WTC11 (cell line): ENCODE measurements at regions not wholly inside any gene's neighbourhood (a gene's known extent, or its start where the extent isn't known, plus 50 kb on each side); places are given as distances from the start of the nearest gene placed in this dataset.

Source experiments
- ATAC-seq: fragments of 200-7000 bp; cut with Tn5 transposase; 2 replicates; pipeline ENCODE4 v1.10.0; 2021; ENCODE audit warnings: mild to moderate bottlenecking, moderate library complexity
- CTCF ChIA-PET: fragments of 300-600 bp; sonication (Branson Sonifier 250); formaldehyde crosslinking; loops from one replicate; lab custom pipeline; 2021; ENCODE audit warnings: antibody characterized with exemption; lab: Charles Lee
- POLR2A ChIA-PET: fragments of 350-600 bp; sonication (Branson Sonifier 250); formaldehyde crosslinking; loops from one replicate; lab custom pipeline; 2021; ENCODE audit warnings: antibody characterized with exemption; lab: Charles Lee
- DNase-seq: peaks from one replicate; pipeline ENCODE4 v3.0.0; 2021; ENCODE audit warnings: low spot score
- H3K27ac Mint-ChIP-seq: 2 replicates; pipeline ENCODE4 v1.8.0; 2021; ENCODE audit warnings: mixed read lengths
- H3K27me3 Mint-ChIP-seq: 2 replicates; pipeline ENCODE4 v1.8.0; 2021; ENCODE audit warnings: low read depth, mild to moderate bottlenecking, moderate library complexity, mixed read lengths
- H3K36me3 Mint-ChIP-seq: 2 replicates; pipeline ENCODE4 v1.8.0; 2021; ENCODE audit warnings: mixed read lengths
- H3K4me1 Mint-ChIP-seq: 2 replicates; pipeline ENCODE4 v1.8.0; 2022; ENCODE audit warnings: mixed read lengths
- H3K4me3 Mint-ChIP-seq: 2 replicates; pipeline ENCODE4 v1.8.0; 2021; ENCODE audit warnings: mild to moderate bottlenecking, moderate library complexity, mixed read lengths
- H3K9me3 Mint-ChIP-seq: 2 replicates; pipeline ENCODE4 v1.8.0; 2021; ENCODE audit warnings: mixed read lengths
- ATF1 ChIP-seq: sonication (generic); formaldehyde crosslinking; IDR thresholded peaks from 2 replicates; pipeline ENCODE4 v1.8.1; 2023; ENCODE audit warnings: mild to moderate bottlenecking, moderate library complexity, missing genetic modification reagents
- CDX4 ChIP-seq: fragments of 250-450 bp; sonication (Bioruptor Pico); IDR thresholded peaks from 2 replicates; pipeline ENCODE4 v1.9.0; 2021; ENCODE audit warnings: moderate library complexity, mild to moderate bottlenecking, inconsistent platforms, borderline replicate concordance
- CREB1 ChIP-seq: sonication (generic); formaldehyde crosslinking; IDR thresholded peaks from 2 replicates; pipeline ENCODE4 v1.8.0; 2023; ENCODE audit warnings: mild to moderate bottlenecking, missing genetic modification reagents
- CTCF ChIP-seq: fragments of 200-600 bp; IDR thresholded peaks from 2 replicates; pipeline ENCODE4 v1.8.0; 2022; ENCODE audit warnings: antibody characterized with exemption
- KAT7 ChIP-seq: sonication (generic); formaldehyde crosslinking; IDR thresholded peaks from 2 replicates; pipeline ENCODE4 v1.8.1; 2023; ENCODE audit warnings: missing genetic modification reagents, mild to moderate bottlenecking, borderline replicate concordance
- NFE2L1 ChIP-seq: sonication (generic); formaldehyde crosslinking; IDR thresholded peaks from 2 replicates; pipeline ENCODE4 v1.8.1; 2023; ENCODE audit warnings: missing genetic modification reagents
- PRRX2 ChIP-seq: fragments of 250-450 bp; sonication (Bioruptor Pico); IDR thresholded peaks from 2 replicates; pipeline ENCODE4 v1.8.0; 2021; ENCODE audit warnings: mild to moderate bottlenecking
- RELA ChIP-seq: sonication (generic); formaldehyde crosslinking; IDR thresholded peaks from 2 replicates; pipeline ENCODE4 v1.8.1; 2022; ENCODE audit warnings: missing genetic modification reagents, mild to moderate bottlenecking, borderline replicate concordance
- SP1 ChIP-seq: sonication (generic); formaldehyde crosslinking; conservative IDR thresholded peaks from 2 replicates; pipeline ENCODE4 v1.8.1; 2022; ENCODE audit warnings: missing genetic modification reagents
- ZNF121 ChIP-seq: sonication (generic); formaldehyde crosslinking; IDR thresholded peaks from 2 replicates; pipeline ENCODE4 v1.8.0; 2023; ENCODE audit warnings: missing genetic modification reagents
- ZNF138 ChIP-seq: sonication (generic); formaldehyde crosslinking; conservative IDR thresholded peaks from 2 replicates; pipeline ENCODE4 v1.8.1; 2022; ENCODE audit warnings: mild to moderate bottlenecking, moderate library complexity, missing genetic modification reagents
- ZNF281 ChIP-seq: sonication (generic); formaldehyde crosslinking; IDR thresholded peaks from 2 replicates; pipeline ENCODE4 v1.8.0; 2023; ENCODE audit warnings: mild to moderate bottlenecking, missing genetic modification reagents
- ZNF317 ChIP-seq: sonication (generic); formaldehyde crosslinking; IDR thresholded peaks from 2 replicates; pipeline ENCODE4 v1.8.1; 2023; ENCODE audit warnings: low read depth, mild to moderate bottlenecking, moderate library complexity, missing genetic modification reagents, borderline replicate concordance
- ZNF423 ChIP-seq: fragments of 250-450 bp; sonication (Bioruptor Pico); IDR thresholded peaks from 2 replicates; pipeline ENCODE4 v2.1.2; 2022; ENCODE audit warnings: mild to moderate bottlenecking, moderate library complexity
- ZNF671 ChIP-seq: fragments of 250-450 bp; sonication (Bioruptor Pico); IDR thresholded peaks from 2 replicates; pipeline ENCODE4 v1.8.0; 2021; ENCODE audit warnings: mild to moderate bottlenecking
- TF ChIP-seq, protein P1 (sequence below): sonication (generic); formaldehyde crosslinking; IDR thresholded peaks from 2 replicates; pipeline ENCODE4 v1.8.0; 2023; ENCODE audit warnings: missing genetic modification reagents
- TF ChIP-seq, protein P2 (sequence below): sonication (generic); formaldehyde crosslinking; IDR thresholded peaks from 2 replicates; pipeline ENCODE4 v1.8.1; 2022; ENCODE audit warnings: low read depth, missing genetic modification reagents, borderline replicate concordance
- TF ChIP-seq, protein P3 (sequence below): sonication (generic); formaldehyde crosslinking; IDR thresholded peaks from 2 replicates; pipeline ENCODE4 v1.8.0; 2022; ENCODE audit warnings: mild to moderate bottlenecking, missing genetic modification reagents
- TF ChIP-seq, protein P4 (sequence below): fragments of 250-450 bp; sonication (Bioruptor Pico); IDR thresholded peaks from 2 replicates; pipeline ENCODE4 v1.9.0; 2021; ENCODE audit warnings: mild to moderate bottlenecking
- TF ChIP-seq, protein P5 (sequence below): sonication (generic); formaldehyde crosslinking; IDR thresholded peaks from 2 replicates; pipeline ENCODE4 v1.8.1; 2023; ENCODE audit warnings: mild to moderate bottlenecking, missing genetic modification reagents

GRCh38 chr3:66561367-66561766 is 60.5 kb upstream of the LRIG1 start:
- ATAC-seq = no peak
- peaks cover 51% of the 10 kb centered on the region for H3K9me3 Mint-ChIP-seq
- POLR2A ChIA-PET = no interaction called here
- DNase-seq = no peak
- no peak overlapping the region for H3K4me3 Mint-ChIP-seq
- peaks cover 34% of the 10 kb centered on the region for H3K36me3 Mint-ChIP-seq
- no peak overlapping the region for H3K27ac Mint-ChIP-seq
- TF ChIP-seq SP1 (CRISPR knock-in tag) (no peak), ZNF423 (no peak), CREB1 (CRISPR knock-in tag) (no peak), ATF1 (CRISPR knock-in tag) (no peak), PRRX2 (CRISPR knock-in tag) (no peak), ZNF671 (no peak), ZNF121 (CRISPR knock-in tag) (no peak), RELA (CRISPR knock-in tag) (no peak), ZNF138 (no peak), CDX4 (CRISPR knock-in tag) (no peak)
- TF ChIP-seq, protein P1, sequence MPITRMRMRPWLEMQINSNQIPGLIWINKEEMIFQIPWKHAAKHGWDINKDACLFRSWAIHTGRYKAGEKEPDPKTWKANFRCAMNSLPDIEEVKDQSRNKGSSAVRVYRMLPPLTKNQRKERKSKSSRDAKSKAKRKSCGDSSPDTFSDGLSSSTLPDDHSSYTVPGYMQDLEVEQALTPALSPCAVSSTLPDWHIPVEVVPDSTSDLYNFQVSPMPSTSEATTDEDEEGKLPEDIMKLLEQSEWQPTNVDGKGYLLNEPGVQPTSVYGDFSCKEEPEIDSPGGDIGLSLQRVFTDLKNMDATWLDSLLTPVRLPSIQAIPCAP = no peak
- TF ChIP-seq, protein P2, sequence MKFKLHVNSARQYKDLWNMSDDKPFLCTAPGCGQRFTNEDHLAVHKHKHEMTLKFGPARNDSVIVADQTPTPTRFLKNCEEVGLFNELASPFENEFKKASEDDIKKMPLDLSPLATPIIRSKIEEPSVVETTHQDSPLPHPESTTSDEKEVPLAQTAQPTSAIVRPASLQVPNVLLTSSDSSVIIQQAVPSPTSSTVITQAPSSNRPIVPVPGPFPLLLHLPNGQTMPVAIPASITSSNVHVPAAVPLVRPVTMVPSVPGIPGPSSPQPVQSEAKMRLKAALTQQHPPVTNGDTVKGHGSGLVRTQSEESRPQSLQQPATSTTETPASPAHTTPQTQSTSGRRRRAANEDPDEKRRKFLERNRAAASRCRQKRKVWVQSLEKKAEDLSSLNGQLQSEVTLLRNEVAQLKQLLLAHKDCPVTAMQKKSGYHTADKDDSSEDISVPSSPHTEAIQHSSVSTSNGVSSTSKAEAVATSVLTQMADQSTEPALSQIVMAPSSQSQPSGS (CRISPR knock-in tag) = no peak
- TF ChIP-seq, protein P3, sequence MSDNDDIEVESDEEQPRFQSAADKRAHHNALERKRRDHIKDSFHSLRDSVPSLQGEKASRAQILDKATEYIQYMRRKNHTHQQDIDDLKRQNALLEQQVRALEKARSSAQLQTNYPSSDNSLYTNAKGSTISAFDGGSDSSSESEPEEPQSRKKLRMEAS (CRISPR knock-in tag) = no peak
- TF ChIP-seq, all 79 proteins: peak for 0
- H3K4me1 Mint-ChIP-seq = no peaks in the 10 kb centered on the region
- CTCF ChIA-PET = no interaction called here
- peaks cover 17% of the 10 kb centered on the region for H3K27me3 Mint-ChIP-seq

DNA sequence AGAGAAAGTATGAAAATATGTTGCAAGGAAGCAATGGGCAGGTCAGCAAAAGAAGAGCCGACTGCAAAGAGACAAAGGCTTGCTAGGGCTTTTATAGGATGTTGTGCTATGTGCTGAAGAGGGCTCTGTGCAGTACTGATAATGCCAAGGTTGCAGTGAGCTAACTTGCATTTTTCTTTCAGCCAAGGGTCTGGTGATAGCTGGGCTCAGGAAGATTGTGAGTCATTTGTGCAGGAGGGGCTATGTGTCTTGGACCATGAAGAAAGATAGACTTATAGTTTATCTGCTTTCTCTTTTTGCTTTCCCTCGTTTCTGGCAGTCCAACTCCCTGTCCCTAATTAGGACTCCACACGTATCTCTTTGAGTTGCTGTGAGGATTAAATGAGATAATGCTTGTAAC is 64.5 kb upstream of the LRIG1 start:
- peaks cover 34% of the 10 kb centered on the region for H3K9me3 Mint-ChIP-seq
- H3K36me3 Mint-ChIP-seq = peaks cover 15% of the 10 kb centered on the region
- POLR2A ChIA-PET = no interaction called here
- H3K27me3 Mint-ChIP-seq = peaks cover 40% of the 10 kb centered on the region
- H3K27ac Mint-ChIP-seq = no peak overlapping the region
- no peak overlapping the region for H3K4me3 Mint-ChIP-seq
- CTCF ChIA-PET = no interaction called here
- DNase-seq (no peak), ATAC-seq (no peak)
- no peaks in the 10 kb centered on the region for H3K4me1 Mint-ChIP-seq
- TF ChIP-seq, protein P4, sequence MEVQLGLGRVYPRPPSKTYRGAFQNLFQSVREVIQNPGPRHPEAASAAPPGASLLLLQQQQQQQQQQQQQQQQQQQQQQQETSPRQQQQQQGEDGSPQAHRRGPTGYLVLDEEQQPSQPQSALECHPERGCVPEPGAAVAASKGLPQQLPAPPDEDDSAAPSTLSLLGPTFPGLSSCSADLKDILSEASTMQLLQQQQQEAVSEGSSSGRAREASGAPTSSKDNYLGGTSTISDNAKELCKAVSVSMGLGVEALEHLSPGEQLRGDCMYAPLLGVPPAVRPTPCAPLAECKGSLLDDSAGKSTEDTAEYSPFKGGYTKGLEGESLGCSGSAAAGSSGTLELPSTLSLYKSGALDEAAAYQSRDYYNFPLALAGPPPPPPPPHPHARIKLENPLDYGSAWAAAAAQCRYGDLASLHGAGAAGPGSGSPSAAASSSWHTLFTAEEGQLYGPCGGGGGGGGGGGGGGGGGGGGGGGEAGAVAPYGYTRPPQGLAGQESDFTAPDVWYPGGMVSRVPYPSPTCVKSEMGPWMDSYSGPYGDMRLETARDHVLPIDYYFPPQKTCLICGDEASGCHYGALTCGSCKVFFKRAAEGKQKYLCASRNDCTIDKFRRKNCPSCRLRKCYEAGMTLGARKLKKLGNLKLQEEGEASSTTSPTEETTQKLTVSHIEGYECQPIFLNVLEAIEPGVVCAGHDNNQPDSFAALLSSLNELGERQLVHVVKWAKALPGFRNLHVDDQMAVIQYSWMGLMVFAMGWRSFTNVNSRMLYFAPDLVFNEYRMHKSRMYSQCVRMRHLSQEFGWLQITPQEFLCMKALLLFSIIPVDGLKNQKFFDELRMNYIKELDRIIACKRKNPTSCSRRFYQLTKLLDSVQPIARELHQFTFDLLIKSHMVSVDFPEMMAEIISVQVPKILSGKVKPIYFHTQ = no peak
- TF ChIP-seq, protein P5, sequence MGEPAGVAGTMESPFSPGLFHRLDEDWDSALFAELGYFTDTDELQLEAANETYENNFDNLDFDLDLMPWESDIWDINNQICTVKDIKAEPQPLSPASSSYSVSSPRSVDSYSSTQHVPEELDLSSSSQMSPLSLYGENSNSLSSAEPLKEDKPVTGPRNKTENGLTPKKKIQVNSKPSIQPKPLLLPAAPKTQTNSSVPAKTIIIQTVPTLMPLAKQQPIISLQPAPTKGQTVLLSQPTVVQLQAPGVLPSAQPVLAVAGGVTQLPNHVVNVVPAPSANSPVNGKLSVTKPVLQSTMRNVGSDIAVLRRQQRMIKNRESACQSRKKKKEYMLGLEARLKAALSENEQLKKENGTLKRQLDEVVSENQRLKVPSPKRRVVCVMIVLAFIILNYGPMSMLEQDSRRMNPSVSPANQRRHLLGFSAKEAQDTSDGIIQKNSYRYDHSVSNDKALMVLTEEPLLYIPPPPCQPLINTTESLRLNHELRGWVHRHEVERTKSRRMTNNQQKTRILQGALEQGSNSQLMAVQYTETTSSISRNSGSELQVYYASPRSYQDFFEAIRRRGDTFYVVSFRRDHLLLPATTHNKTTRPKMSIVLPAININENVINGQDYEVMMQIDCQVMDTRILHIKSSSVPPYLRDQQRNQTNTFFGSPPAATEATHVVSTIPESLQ (CRISPR knock-in tag) = no peak
- TF ChIP-seq ZNF281 (CRISPR knock-in tag) (no peak), KAT7 (no peak), NFE2L1 (CRISPR knock-in tag) (no peak), ZNF317 (CRISPR knock-in tag) (no peak), CTCF (no peak)
